T47D (cell line): ENCODE measurements at regions not wholly inside any gene's neighbourhood (a gene's known extent, or its start where the extent isn't known, plus 50 kb on each side); places are given as distances from the start of the nearest gene placed in this dataset.
"Not testable (repeated sequence)": the region's sequence is repeated elsewhere in the genome, so short reads cannot be mapped to it uniquely, and the experiment has no call there.

Experiments
- DNase-seq, 2 experiments: peaks; one replicate each; pipeline versions ENCODE4 v3.0.0 to v3.0.0-alpha.2; 2011 to 2012; ENCODE audit warnings: low read depth in 1 of 2, low spot score in 1 of 2
- JUND ChIP-seq: IDR thresholded peaks from 2 replicates; pipeline ENCODE4 v1.6.1; 2012; ENCODE audit warnings: low read depth
- in situ Hi-C: cut with HindIII; loops from 2 replicates; pipeline ENCODE4 v1.10.0; 2016; ENCODE audit warnings: low sequenced_read_pairs, low pct_unique_long_range_greater_than_20kb

GRCh38 chr5:87781976-87782375 lies 369.2 kb upstream of the CCNH start:
- no peak for DNase-seq
- in situ Hi-C loops, result no loop called here
- TF ChIP-seq JUND, result no peak

GRCh38 chr5:87780831-87781760 lies 368.4 kb upstream of the CCNH start:
- in situ Hi-C loops, result no loop called here
- peak; percentile 16 to 90 for DNase-seq
- no peak for TF ChIP-seq JUND

GRCh38 chr5:87778876-87779275 lies 366.1 kb upstream of the CCNH start:
- in situ Hi-C loops, result no loop called here
- TF ChIP-seq JUND, result no peak
- no peak for DNase-seq

GRCh38 chr5:87777877-87778276 lies 365.1 kb upstream of the CCNH start:
- no peak for DNase-seq
- TF ChIP-seq JUND, result no peak
- in situ Hi-C loops, result no loop called here

- no peak for DNase-seq
- in situ Hi-C loops, result no loop called here
- TF ChIP-seq JUND, result no peak
These were observed 364.1 kb upstream of the CCNH start for GRCh38 chr5:87776785-87777184.

- DNase-seq, in situ Hi-C loops: not testable (repeated sequence)
These were observed 363.6 kb upstream of the CCNH start for GRCh38 chr5:87776302-87776701.

GRCh38 chr5:87775228-87775627 lies 362.5 kb upstream of the CCNH start:
- in situ Hi-C loops, result no loop called here
- TF ChIP-seq JUND, result no peak
- no peak for DNase-seq

- TF ChIP-seq JUND, result no peak
- in situ Hi-C loops, result no loop called here
- no peak for DNase-seq
These were observed 362.1 kb upstream of the CCNH start for GRCh38 chr5:87774804-87775203.

GRCh38 chr5:87770601-87771121 lies 357.9 kb upstream of the CCNH start:
- in situ Hi-C loops, result no loop called here
- DNase-seq, result no peak
- no peak for TF ChIP-seq JUND

- no peak for TF ChIP-seq JUND
- DNase-seq, result no peak
- in situ Hi-C loops, result no loop called here
These were observed 357.4 kb upstream of the CCNH start for GRCh38 chr5:87770016-87770570.

- TF ChIP-seq JUND, result no peak
- in situ Hi-C loops, result no loop called here
These were observed 356.4 kb upstream of the CCNH start for GRCh38 chr5:87769157-87769556.

GRCh38 chr5:87768190-87768589 lies 355.5 kb upstream of the CCNH start:
- no peak for DNase-seq
- TF ChIP-seq JUND, result no peak
- in situ Hi-C loops, result no loop called here

More at GRCh38 chr5:87769157-87769556, 356.4 kb upstream of the CCNH start:
- no peak for DNase-seq

GRCh38 chr5:87765009-87765408 lies 352.3 kb upstream of the CCNH start:
- DNase-seq, result no peak
- TF ChIP-seq JUND, result no peak
- in situ Hi-C loops, result no loop called here
